HG03432 (cell line): ENCODE measurements at regions not wholly inside any gene's neighbourhood (a gene's known extent, or its start where the extent isn't known, plus 50 kb on each side); places are given as distances from the start of the nearest gene placed in this dataset.

Experiments used
- ATAC-seq: cut with Tn5 transposase; IDR thresholded peaks from one replicate; pipeline ENCODE4 v1.9.1; 2021; ENCODE audit warnings: mild to moderate bottlenecking, moderate library complexity; ENCODE audit not compliant: unreplicated experiment

- ATAC-seq, result no peak
Observed at GRCh38 chr5:106940986-106941385, 729.8 kb downstream of the EFNA5 start.

GRCh38 chr5:106940301-106940846 is 730.4 kb downstream of the EFNA5 start:
- ATAC-seq, result peak; percentile 62

GRCh38 chr5:106923409-106923808 is 747.3 kb downstream of the EFNA5 start:
- no peak for ATAC-seq

- ATAC-seq, result no peak
Observed at GRCh38 chr5:106921567-106921966, 749.2 kb downstream of the EFNA5 start.

GRCh38 chr5:106910486-106910885 is 760.3 kb downstream of the EFNA5 start:
- ATAC-seq, result no peak

- no peak for ATAC-seq
Observed at GRCh38 chr5:106909716-106910115, 761.0 kb downstream of the EFNA5 start.

GRCh38 chr5:106907979-106908378 is 762.8 kb downstream of the EFNA5 start:
- ATAC-seq, result no peak

GRCh38 chr5:106906199-106906598 is 764.5 kb downstream of the EFNA5 start:
- ATAC-seq, result no peak

- no peak for ATAC-seq
Observed at GRCh38 chr5:106894964-106895363, 775.8 kb downstream of the EFNA5 start.

- ATAC-seq, result no peak
Observed at GRCh38 chr5:106882035-106882434, 788.7 kb downstream of the EFNA5 start.

GRCh38 chr5:106880656-106881055 is 790.1 kb downstream of the EFNA5 start:
- ATAC-seq, result no peak

GRCh38 chr5:106877881-106878280 is 792.9 kb downstream of the EFNA5 start:
- ATAC-seq, result no peak

GRCh38 chr5:106876665-106877194 is 794.0 kb downstream of the EFNA5 start:
- no peak for ATAC-seq

GRCh38 chr5:106876298-106876622 is 794.5 kb downstream of the EFNA5 start:
- ATAC-seq, result no peak

GRCh38 chr5:106875591-106876297 is 795.0 kb downstream of the EFNA5 start:
- ATAC-seq, result peak; percentile 66

GRCh38 chr5:106874974-106875373 is 795.8 kb downstream of the EFNA5 start:
- ATAC-seq, result no peak

GRCh38 chr5:106874531-106874930 is 796.2 kb downstream of the EFNA5 start:
- ATAC-seq, result no peak

GRCh38 chr5:106873568-106873967 is 797.2 kb downstream of the EFNA5 start:
- ATAC-seq, result no peak

- no peak for ATAC-seq
Observed at GRCh38 chr5:106865279-106865678, 805.5 kb downstream of the EFNA5 start.

GRCh38 chr5:106862450-106863193 is 808.1 kb downstream of the EFNA5 start:
- ATAC-seq, result peak; percentile 38

- peak; percentile 71 for ATAC-seq
Observed at GRCh38 chr5:106860398-106861044, 810.2 kb downstream of the EFNA5 start.
